GM18505 (cell line): ENCODE measurements at regions not wholly inside any gene's neighbourhood (a gene's known extent, or its start where the extent isn't known, plus 50 kb on each side); places are given as distances from the start of the nearest gene placed in this dataset.

Source experiments
- ATAC-seq: cut with Tn5 transposase; IDR thresholded peaks from one replicate; pipeline ENCODE4 v1.9.1; 2021; ENCODE audit not compliant: unreplicated experiment
- POLR2A ChIP-seq: IDR thresholded peaks from 4 replicates; pipeline ENCODE4 v1.6.1; 2011; ENCODE audit warnings: borderline replicate concordance; ENCODE audit not compliant: insufficient read depth, insufficient read length; ENCODE audit errors: extremely low read depth

- ATAC-seq, result no peak
- TF ChIP-seq POLR2A, result no peak
Observed at GRCh38 chr21:15494481-15494880, 235.3 kb upstream of the USP25 start.

- no peak for ATAC-seq
- TF ChIP-seq POLR2A, result no peak
Observed at GRCh38 chr21:15495965-15496364, 233.8 kb upstream of the USP25 start.

- ATAC-seq, result no peak
- no peak for TF ChIP-seq POLR2A
Observed at GRCh38 chr21:15496911-15497310, 232.9 kb upstream of the USP25 start.

GRCh38 chr21:15498455-15498854, 231.3 kb upstream of the USP25 start:
- no peak for ATAC-seq
- no peak for TF ChIP-seq POLR2A

- TF ChIP-seq POLR2A, result no peak
- no peak for ATAC-seq
Observed at GRCh38 chr21:15506086-15506485, 223.7 kb upstream of the USP25 start.

- ATAC-seq, result no peak
- no peak for TF ChIP-seq POLR2A
Observed at GRCh38 chr21:15508554-15508953, 221.2 kb upstream of the USP25 start.

GRCh38 chr21:15514073-15514946, 215.5 kb upstream of the USP25 start:
- ATAC-seq, result peak; percentile 99
- TF ChIP-seq POLR2A, result no peak

GRCh38 chr21:15515908-15516307, 213.9 kb upstream of the USP25 start:
- no peak for ATAC-seq
- TF ChIP-seq POLR2A, result no peak

- no peak for ATAC-seq
- no peak for TF ChIP-seq POLR2A
Observed at GRCh38 chr21:15517394-15517793, 212.4 kb upstream of the USP25 start.

- no peak for TF ChIP-seq POLR2A
- ATAC-seq, result no peak
Observed at GRCh38 chr21:15520811-15521643, 208.8 kb upstream of the USP25 start.

GRCh38 chr21:15521644-15522001, 208.2 kb upstream of the USP25 start:
- ATAC-seq, result no peak
- no peak for TF ChIP-seq POLR2A

- no peak for TF ChIP-seq POLR2A
- no peak for ATAC-seq
Observed at GRCh38 chr21:15522148-15522547, 207.6 kb upstream of the USP25 start.

GRCh38 chr21:15524855-15525254, 204.9 kb upstream of the USP25 start:
- ATAC-seq, result no peak
- no peak for TF ChIP-seq POLR2A

GRCh38 chr21:15526798-15527197, 203.0 kb upstream of the USP25 start:
- TF ChIP-seq POLR2A, result no peak
- no peak for ATAC-seq
